Peyer's patch (tissue), 4 donors: ENCODE measurements at regions not wholly inside any gene's neighbourhood (a gene's known extent, or its start where the extent isn't known, plus 50 kb on each side); places are given as distances from the start of the nearest gene placed in this dataset.
A peak's percentile ranks its signal among the peaks of the same experiment; 100 is the strongest.

Experiments used
- DNase-seq, 3 donors: peaks; one replicate each; pipeline ENCODE4 v3.0.0-alpha.2; 2017 to 2019
- H3K27ac ChIP-seq, 4 donors: fragments of 200-600 bp; sonication (generic); one replicate each; pipeline ENCODE4 v1.5.1; 2016 to 2019
- H3K27me3 ChIP-seq, 2 donors: fragments of 200-600 bp; sonication (generic); one replicate each; pipeline ENCODE4 v1.5.1; 2019
- H3K36me3 ChIP-seq, 3 donors: fragments of 200-600 bp; sonication (generic); one replicate each; pipeline ENCODE4 v1.5.1; 2016 to 2019
- H3K4me1 ChIP-seq, 4 donors: fragments of 200-600 bp; sonication (generic); one replicate each; pipeline ENCODE4 v1.5.1; 2016 to 2019
- H3K4me3 ChIP-seq, 4 donors: fragments of 200-600 bp; sonication (generic); 1 replicate in 3 of 4; 2 replicates in 1 of 4; pipeline ENCODE4 v1.5.1; 2016 to 2019; ENCODE audit warnings: mild to moderate bottlenecking in 1 of 4
- H3K9me3 ChIP-seq, 4 donors: fragments of 200-600 bp; sonication (generic); one replicate each; pipeline ENCODE4 v1.5.1; 2016 to 2019; ENCODE audit warnings: mild to moderate bottlenecking in 1 of 4
- CTCF ChIP-seq, 6 experiments: fragments of 450-650 bp in 4 of 6; fragments of 200-600 bp in 2 of 6; sonication (generic) in 1 of 6; IDR thresholded peaks; one replicate each; pipeline ENCODE4 v1.5.1; 2017 to 2019; ENCODE audit warnings: antibody characterized with exemption in 6 of 6, mild to moderate bottlenecking in 3 of 6, moderate library complexity in 1 of 6
- POLR2A ChIP-seq, 2 donors: fragments of 450-650 bp; IDR thresholded peaks; one replicate each; pipeline ENCODE4 v1.5.1; 2017; ENCODE audit warnings: antibody characterized with exemption in 2 of 2, mild to moderate bottlenecking in 2 of 2, moderate library complexity in 2 of 2

- Histone ChIP-seq H3K27ac (no peak overlapping the region), H3K27me3 (no peaks in the 10 kb centered on the region), H3K36me3 (no peaks in the 10 kb centered on the region), H3K9me3 (no peaks in the 10 kb centered on the region), H3K4me3 (no peak overlapping the region), H3K4me1 (no peaks in the 10 kb centered on the region)
- TF ChIP-seq CTCF (IDR thresholded peaks at IDR 0.05) (no peak), POLR2A (IDR thresholded peaks at IDR 0.05) (no peak)
- no peak for DNase-seq
Measured at GRCh38 chr1:96510391-96510790, 211.2 kb upstream of the PTBP2 start.

GRCh38 chr1:96510911-96511310 lies 210.7 kb upstream of the PTBP2 start:
- TF ChIP-seq POLR2A (IDR thresholded peaks at IDR 0.05): no peak
- no peak for DNase-seq

GRCh38 chr1:96513136-96513535 lies 208.4 kb upstream of the PTBP2 start:
- TF ChIP-seq CTCF (IDR thresholded peaks at IDR 0.05): no peak
- TF ChIP-seq POLR2A (IDR thresholded peaks at IDR 0.05): no peak

More at GRCh38 chr1:96510911-96511310, 210.7 kb upstream of the PTBP2 start:
- no peaks in the 10 kb centered on the region for H3K4me1 ChIP-seq
- H3K27me3 ChIP-seq: no peaks in the 10 kb centered on the region
- no peaks in the 10 kb centered on the region for H3K36me3 ChIP-seq
- no peak overlapping the region for H3K27ac ChIP-seq
- no peaks in the 10 kb centered on the region for H3K9me3 ChIP-seq
- no peak overlapping the region for H3K4me3 ChIP-seq

GRCh38 chr1:96515430-96515829 lies 206.2 kb upstream of the PTBP2 start:
- Histone ChIP-seq H3K27ac (no peak overlapping the region), H3K27me3 (no peaks in the 10 kb centered on the region), H3K36me3 (no peaks in the 10 kb centered on the region), H3K4me3 (no peak overlapping the region), H3K9me3 (no peaks in the 10 kb centered on the region), H3K4me1 (no peaks in the 10 kb centered on the region)
- no peak for TF ChIP-seq CTCF (IDR thresholded peaks at IDR 0.05)
- no peak for TF ChIP-seq POLR2A (IDR thresholded peaks at IDR 0.05)
- DNase-seq: no peak

More at GRCh38 chr1:96513136-96513535, 208.4 kb upstream of the PTBP2 start:
- no peaks in the 10 kb centered on the region for H3K27me3 ChIP-seq
- no peaks in the 10 kb centered on the region for H3K4me1 ChIP-seq
- no peak overlapping the region for H3K27ac ChIP-seq
- no peaks in the 10 kb centered on the region for H3K9me3 ChIP-seq
- H3K36me3 ChIP-seq: no peaks in the 10 kb centered on the region
- H3K4me3 ChIP-seq: no peak overlapping the region
- no peak for DNase-seq

- no peak for DNase-seq
- Histone ChIP-seq H3K27me3 (no peaks in the 10 kb centered on the region), H3K4me1 (no peaks in the 10 kb centered on the region), H3K4me3 (no peak overlapping the region), H3K9me3 (no peaks in the 10 kb centered on the region), H3K36me3 (no peaks in the 10 kb centered on the region), H3K27ac (no peak overlapping the region)
- TF ChIP-seq POLR2A (IDR thresholded peaks at IDR 0.05) (no peak), CTCF (IDR thresholded peaks at IDR 0.05) (no peak)
Measured at GRCh38 chr1:96515925-96516324, 205.7 kb upstream of the PTBP2 start.

GRCh38 chr1:96519851-96520578 lies 201.6 kb upstream of the PTBP2 start:
- no peak overlapping the region for H3K4me3 ChIP-seq
- H3K4me1 ChIP-seq: no peaks in the 10 kb centered on the region
- no peaks in the 10 kb centered on the region for H3K27me3 ChIP-seq
- no peaks in the 10 kb centered on the region for H3K9me3 ChIP-seq
- no peak for DNase-seq
- no peak for TF ChIP-seq POLR2A (IDR thresholded peaks at IDR 0.05)
- TF ChIP-seq CTCF (IDR thresholded peaks at IDR 0.05): no peak
- H3K36me3 ChIP-seq: no peaks in the 10 kb centered on the region
- H3K27ac ChIP-seq: peak overlapping the region in 1 of 4 donors; percentile 27
